ENCODE measurements at regions not wholly inside any gene's neighbourhood (a gene's known extent, or its start where the extent isn't known, plus 50 kb on each side); places are given as distances from the start of the nearest gene placed in this dataset.

DNA sequence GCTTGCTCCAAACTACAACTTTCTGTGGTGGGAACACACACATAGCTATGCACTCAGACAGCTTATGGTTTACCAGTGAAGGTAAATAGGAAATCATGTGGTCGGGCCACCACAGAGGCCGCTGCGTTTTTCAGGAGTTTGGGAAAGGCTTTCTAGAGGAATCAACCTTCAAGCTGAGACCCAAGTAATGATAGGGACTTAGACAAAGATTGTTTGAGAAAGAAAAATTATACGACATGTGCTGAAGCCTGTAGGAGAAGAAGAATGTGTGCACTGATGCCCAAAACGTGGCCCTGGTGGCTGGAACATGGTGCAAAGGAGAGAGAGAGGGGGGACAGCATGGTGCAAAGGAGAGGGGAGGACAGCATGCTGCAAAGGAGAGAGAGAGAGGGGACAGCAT is 61.2 kb upstream of the VIPR2 start:
- TF ChIP-seq POLR2A (IDR thresholded peaks at IDR 0.05) = no peak
- TF ChIP-seq, protein P1, sequence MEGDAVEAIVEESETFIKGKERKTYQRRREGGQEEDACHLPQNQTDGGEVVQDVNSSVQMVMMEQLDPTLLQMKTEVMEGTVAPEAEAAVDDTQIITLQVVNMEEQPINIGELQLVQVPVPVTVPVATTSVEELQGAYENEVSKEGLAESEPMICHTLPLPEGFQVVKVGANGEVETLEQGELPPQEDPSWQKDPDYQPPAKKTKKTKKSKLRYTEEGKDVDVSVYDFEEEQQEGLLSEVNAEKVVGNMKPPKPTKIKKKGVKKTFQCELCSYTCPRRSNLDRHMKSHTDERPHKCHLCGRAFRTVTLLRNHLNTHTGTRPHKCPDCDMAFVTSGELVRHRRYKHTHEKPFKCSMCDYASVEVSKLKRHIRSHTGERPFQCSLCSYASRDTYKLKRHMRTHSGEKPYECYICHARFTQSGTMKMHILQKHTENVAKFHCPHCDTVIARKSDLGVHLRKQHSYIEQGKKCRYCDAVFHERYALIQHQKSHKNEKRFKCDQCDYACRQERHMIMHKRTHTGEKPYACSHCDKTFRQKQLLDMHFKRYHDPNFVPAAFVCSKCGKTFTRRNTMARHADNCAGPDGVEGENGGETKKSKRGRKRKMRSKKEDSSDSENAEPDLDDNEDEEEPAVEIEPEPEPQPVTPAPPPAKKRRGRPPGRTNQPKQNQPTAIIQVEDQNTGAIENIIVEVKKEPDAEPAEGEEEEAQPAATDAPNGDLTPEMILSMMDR (IDR thresholded peaks at IDR 0.05) = no peak

Data from vagina (tissue), 2 donors.